Heart left ventricle (tissue), 16 donors: ENCODE measurements at regions not wholly inside any gene's neighbourhood (a gene's known extent, or its start where the extent isn't known, plus 50 kb on each side); places are given as distances from the start of the nearest gene placed in this dataset.

ENCODE experiments used
- ATAC-seq, 4 donors: fragments of 200-7000 bp; cut with Tn5 transposase; one replicate each; pipeline ENCODE4 v1.9.1; 2020 to 2022; ENCODE audit warnings: moderate library complexity in 4 of 4, mild to moderate bottlenecking in 3 of 4, moderate number of reproducible peaks in 1 of 4
- DNase-seq, 5 donors: peaks; one replicate each; pipeline ENCODE4 v3.0.0-alpha.2; 2020
- H3K27ac ChIP-seq, 12 donors: fragments of 200-600 bp; sonication (generic) in 4 of 12; one replicate each; pipeline versions ENCODE4 v1.5.0 to v1.8.0; 2016 to 2022; ENCODE audit warnings: mild to moderate bottlenecking in 2 of 12
- H3K27me3 ChIP-seq, 9 donors: fragments of 200-600 bp; sonication (generic) in 2 of 9; one replicate each; pipeline versions ENCODE4 v1.5.1 to v1.8.0; 2016 to 2022; ENCODE audit warnings: mild to moderate bottlenecking in 3 of 9
- H3K36me3 ChIP-seq, 9 donors: fragments of 200-600 bp; sonication (generic) in 2 of 9; one replicate each; pipeline versions ENCODE4 v1.5.0 to v1.8.0; 2018 to 2022; ENCODE audit warnings: mild to moderate bottlenecking in 2 of 9
- H3K4me1 ChIP-seq, 12 donors: fragments of 200-600 bp; sonication (generic) in 4 of 12; one replicate each; pipeline versions ENCODE4 v1.5.0 to v1.8.0; 2016 to 2022; ENCODE audit warnings: mild to moderate bottlenecking in 3 of 12
- H3K4me3 ChIP-seq, 12 donors: fragments of 200-600 bp; sonication (generic) in 4 of 12; one replicate each; pipeline versions ENCODE4 v1.5.0 to v1.8.0; 2017 to 2022; ENCODE audit warnings: mild to moderate bottlenecking in 9 of 12, moderate library complexity in 4 of 12
- H3K9me3 ChIP-seq, 12 donors: fragments of 200-600 bp; sonication (generic) in 4 of 12; one replicate each; pipeline versions ENCODE4 v1.5.0 to v1.8.0; 2016 to 2022; ENCODE audit warnings: mild to moderate bottlenecking in 1 of 12
- CTCF ChIP-seq, 12 donors: fragments of 200-600 bp; sonication (generic) in 4 of 12; IDR thresholded peaks; one replicate each; pipeline versions ENCODE4 v1.5.0 to v1.8.0; 2018 to 2022; ENCODE audit warnings: antibody characterized with exemption in 12 of 12, mild to moderate bottlenecking in 5 of 12
- POLR2A ChIP-seq, 2 donors: fragments of 450-650 bp; IDR thresholded peaks; one replicate each; pipeline ENCODE4 v1.6.1; 2017; ENCODE audit warnings: antibody characterized with exemption in 2 of 2, mild to moderate bottlenecking in 2 of 2, moderate library complexity in 2 of 2
- WGBS, 4 donors: extraction: QIAGEN DNeasy Blood & Tissue Kit in 2 of 4; methylation state at CpG; one replicate each; pipeline versions ENCODE4 v1.1.5 to v1.1.7; 2013 to 2018; 5-methylcytosine and 5-hydroxymethylcytosine counted together
- intact Hi-C, 10 donors: fragments of 100-400 bp; cut with DNase I; formaldehyde crosslinking; loops; one replicate each; pipeline versions ENCODE4 v1.11.1 to v1.14.2; 2022
- donor health status: ischemic (EF 13 %, LVEDD 7.1; RV severe dilation, severe dysfunction).
- donor health status: healthy with polysubstance abuse.
- donor health status: DM: no; HTN: yes; CAD: no.
- donor health status: DM: no; HTN: no; CAD: no.
- donor health status: ischemic (EF 25% LVEDD 6.9; RV normal size, moderate dysfunction).
- donor health status: ischemic (EF 25% LVEDD 5.7; RV mildly dilated, moderate dysfunction).
- donor health status: healthy.
- donor health status: DM: yes; HTN: yes; CAD: no.
- donor health status: ischemic (EF 35%, LVEDD 5.7; RV mildly dilated, moderate dysfunction).
- donor health status: nonischemic (EF 11% LVEDD 7.7; RV severe dilation, severe dysfunction).
- donor health status: DM: yes; HTN: yes; CAD: no.
- donor health status: PGD.
- donor health status: ischemic (EF 29% LVEDD 5.4; RV normal size, mild dysfunction).
- donor health status: nonischemic (EF 23%, LVEDD 6.1; RV moderate dilation, normal function).

- no peaks in the 10 kb centered on the region for H3K36me3 ChIP-seq
- H3K27ac ChIP-seq = no peak overlapping the region
- DNase-seq (no peak), ATAC-seq (no peak)
- no peak overlapping the region for H3K4me3 ChIP-seq
- no peaks in the 10 kb centered on the region for H3K27me3 ChIP-seq
- H3K4me1 ChIP-seq = no peaks in the 10 kb centered on the region
- intact Hi-C loops = no loop called here
- H3K9me3 ChIP-seq = peaks cover 0 to 23% (median 0%) of the 10 kb centered on the region in 12 donors
- TF ChIP-seq CTCF (IDR thresholded peaks at IDR 0.05) (no peak), POLR2A (IDR thresholded peaks at IDR 0.05) (no peak)
These were observed 732.8 kb downstream of the POM121L12 start for GRCh38 chr7:53768186-53768585.

- no peak overlapping the region for H3K27ac ChIP-seq
- ATAC-seq (no peak), DNase-seq (no peak)
- no peak for TF ChIP-seq CTCF (IDR thresholded peaks at IDR 0.05)
- no peak for TF ChIP-seq POLR2A (IDR thresholded peaks at IDR 0.05)
- H3K4me3 ChIP-seq = no peak overlapping the region
- intact Hi-C loops = no loop called here
- no peaks in the 10 kb centered on the region for H3K27me3 ChIP-seq
- H3K9me3 ChIP-seq = peaks cover 0 to 7% (median 0%) of the 10 kb centered on the region in 12 donors
- no peaks in the 10 kb centered on the region for H3K4me1 ChIP-seq
- no peaks in the 10 kb centered on the region for H3K36me3 ChIP-seq
- 44 to 73% (median 72%) methylated on average over 2 of the region's 2 CpGs for WGBS, 4 donors
These were observed 736.3 kb downstream of the POM121L12 start for GRCh38 chr7:53771701-53772100.

- no peaks in the 10 kb centered on the region for H3K4me1 ChIP-seq
- intact Hi-C loops = no loop called here
- no peak overlapping the region for H3K4me3 ChIP-seq
- 29 to 57% (median 45%) methylated on average over 1 of the region's 1 CpG for WGBS, 4 donors
- no peak for DNase-seq
- no peaks in the 10 kb centered on the region for H3K36me3 ChIP-seq
- no peak overlapping the region for H3K27ac ChIP-seq
- H3K9me3 ChIP-seq = peaks cover 0 to 4% (median 0%) of the 10 kb centered on the region in 12 donors
- no peak for ATAC-seq
- no peaks in the 10 kb centered on the region for H3K27me3 ChIP-seq
- TF ChIP-seq CTCF (IDR thresholded peaks at IDR 0.05) = no peak
- no peak for TF ChIP-seq POLR2A (IDR thresholded peaks at IDR 0.05)
These were observed 740.9 kb downstream of the POM121L12 start for GRCh38 chr7:53776323-53776722.

- Histone ChIP-seq H3K4me1 (no peaks in the 10 kb centered on the region), H3K27ac (no peak overlapping the region), H3K9me3 (peaks cover 0 to 21% (median 0%) of the 10 kb centered on the region in 12 donors), H3K36me3 (no peaks in the 10 kb centered on the region), H3K4me3 (no peak overlapping the region), H3K27me3 (no peaks in the 10 kb centered on the region)
- intact Hi-C loops = no loop called here
- DNase-seq (no peak), ATAC-seq (no peak)
- 88 to 91% (median 90%) methylated on average over 2 of the region's 2 CpGs for WGBS, 4 donors
- TF ChIP-seq CTCF (IDR thresholded peaks at IDR 0.05) (no peak), POLR2A (IDR thresholded peaks at IDR 0.05) (no peak)
These were observed 752.4 kb upstream of the VSTM2A start for GRCh38 chr7:53789741-53790140.
